ENCODE measurements at regions not wholly inside any gene's neighbourhood (a gene's known extent, or its start where the extent isn't known, plus 50 kb on each side); places are given as distances from the start of the nearest gene placed in this dataset.

- H3K27me3 ChIP-seq (ENCODE audit: insufficient read depth, poor library complexity, severe bottlenecking): peaks cover 4% of the 10 kb centered on the region
- no peak for DNase-seq (ENCODE audit: low read depth in 1 of 2, low spot score in 1 of 2)
- no peak for TF ChIP-seq SPI1 (IDR thresholded peaks at IDR 0.05; ENCODE audit: borderline replicate concordance, low read depth)
- TF ChIP-seq GABPA (IDR thresholded peaks at IDR 0.05; ENCODE audit: low read depth): no peak
- no peak for TF ChIP-seq POLR2AphosphoS5 (IDR thresholded peaks at IDR 0.05; ENCODE audit: low read depth)
- no peak overlapping the region for H3K27ac ChIP-seq (replicated peaks)
- H3K4me3 ChIP-seq (replicated peaks; ENCODE audit: insufficient read depth, low read length): no peak overlapping the region
These were observed 416.1 kb downstream of the LMO4 start for GRCh38 chr1:87744763-87745162.

GRCh38 chr1:87753366-87753765 is 424.7 kb downstream of the LMO4 start:
- H3K27me3 ChIP-seq (ENCODE audit: insufficient read depth, poor library complexity, severe bottlenecking): no peaks in the 10 kb centered on the region
- no peak overlapping the region for H3K4me3 ChIP-seq (replicated peaks; ENCODE audit: insufficient read depth, low read length)
- DNase-seq (ENCODE audit: low read depth in 1 of 2, low spot score in 1 of 2): no peak
- no peak overlapping the region for H3K27ac ChIP-seq (replicated peaks)
- TF ChIP-seq SPI1 (IDR thresholded peaks at IDR 0.05; ENCODE audit: borderline replicate concordance, low read depth): no peak
- no peak for TF ChIP-seq REST (IDR thresholded peaks at IDR 0.05; ENCODE audit: insufficient replicate concordance, low read depth)
- no peak for TF ChIP-seq GABPA (IDR thresholded peaks at IDR 0.05; ENCODE audit: low read depth)
- TF ChIP-seq CTCF (IDR thresholded peaks at IDR 0.05; ENCODE audit: insufficient read depth, low read length): no peak
- no peak for TF ChIP-seq POLR2AphosphoS5 (IDR thresholded peaks at IDR 0.05; ENCODE audit: low read depth)

- H3K27me3 ChIP-seq (ENCODE audit: insufficient read depth, poor library complexity, severe bottlenecking): no peaks in the 10 kb centered on the region
- no peak overlapping the region for H3K4me3 ChIP-seq (replicated peaks; ENCODE audit: insufficient read depth, low read length)
- TF ChIP-seq GABPA (IDR thresholded peaks at IDR 0.05; ENCODE audit: low read depth): no peak
- TF ChIP-seq CTCF (IDR thresholded peaks at IDR 0.05; ENCODE audit: insufficient read depth, low read length): no peak
- no peak for TF ChIP-seq REST (IDR thresholded peaks at IDR 0.05; ENCODE audit: insufficient replicate concordance, low read depth)
- TF ChIP-seq SPI1 (IDR thresholded peaks at IDR 0.05; ENCODE audit: borderline replicate concordance, low read depth): no peak
- TF ChIP-seq POLR2AphosphoS5 (IDR thresholded peaks at IDR 0.05; ENCODE audit: low read depth): no peak
- DNase-seq (ENCODE audit: low read depth in 1 of 2, low spot score in 1 of 2): no peak
- H3K27ac ChIP-seq (replicated peaks): no peak overlapping the region
These were observed 425.5 kb downstream of the LMO4 start for GRCh38 chr1:87754139-87754538.

GRCh38 chr1:87757676-87758075 is 429.0 kb downstream of the LMO4 start:
- no peak for DNase-seq (ENCODE audit: low read depth in 1 of 2, low spot score in 1 of 2)
- Histone ChIP-seq H3K27ac (replicated peaks) (no peak overlapping the region), H3K27me3 (ENCODE audit: insufficient read depth, poor library complexity, severe bottlenecking) (peaks cover 2% of the 10 kb centered on the region), H3K4me3 (replicated peaks; ENCODE audit: insufficient read depth, low read length) (no peak overlapping the region)
- TF ChIP-seq POLR2AphosphoS5 (IDR thresholded peaks at IDR 0.05; ENCODE audit: low read depth): no peak
- TF ChIP-seq REST (IDR thresholded peaks at IDR 0.05; ENCODE audit: insufficient replicate concordance, low read depth): no peak
- TF ChIP-seq CTCF (IDR thresholded peaks at IDR 0.05; ENCODE audit: insufficient read depth, low read length): no peak

All from HL-60 (cell line).